ENCODE measurements at regions not wholly inside any gene's neighbourhood (a gene's known extent, or its start where the extent isn't known, plus 50 kb on each side); places are given as distances from the start of the nearest gene placed in this dataset.

GRCh38 chr4:162650166-162650565 lies 486.4 kb upstream of the FSTL5 start:
- TF ChIP-seq CTCF (IDR thresholded peaks at IDR 0.05) (no peak), POLR2A (IDR thresholded peaks at IDR 0.05) (no peak)

All from adrenal gland (tissue), 5 donors.